ENCODE measurements at regions not wholly inside any gene's neighbourhood (a gene's known extent, or its start where the extent isn't known, plus 50 kb on each side); places are given as distances from the start of the nearest gene placed in this dataset.

- no CpG with 5 or more reads among the region's 2 CpGs for WGBS
- Histone ChIP-seq H4K8ac (ENCODE audit: low read length) (no peak overlapping the region), H2AK5ac (ENCODE audit: low read length, severe bottlenecking) (no peak overlapping the region), H3K14ac (ENCODE audit: low read length in 2 of 2) (no peak overlapping the region), H3K4me2 (ENCODE audit: low read length, poor library complexity, severe bottlenecking) (no peak overlapping the region), H3K9me3 (ENCODE audit: control insufficient read depth, low read length) (no peaks in the 10 kb centered on the region), H3K4ac (ENCODE audit: low read depth in 1 of 2, low read length in 2 of 2) (no peak overlapping the region), H3K4me3 (ENCODE audit: insufficient read depth in 1 of 2, low read depth in 1 of 2, low read length in 2 of 2) (no peak overlapping the region), H2AFZ (ENCODE audit: low read depth, low read length) (no peak overlapping the region), H3K27me3 (ENCODE audit: control insufficient read depth in 1 of 2, insufficient read depth in 1 of 2, low read length in 2 of 2) (no peaks in the 10 kb centered on the region), H2BK15ac (ENCODE audit: low read depth, poor library complexity, severe bottlenecking) (no peak overlapping the region), H3K79me1 (replicated peaks; ENCODE audit: low read length, poor library complexity, severe bottlenecking) (no peaks in the 10 kb centered on the region), H2BK12ac (ENCODE audit: low read length in 2 of 2) (no peak overlapping the region), H2BK120ac (ENCODE audit: low read depth, low read length) (no peak overlapping the region), H2BK5ac (ENCODE audit: low read depth, low read length, poor library complexity, severe bottlenecking) (no peak overlapping the region), H4K91ac (ENCODE audit: low read length) (no peak overlapping the region), H3K18ac (ENCODE audit: low read depth in 1 of 2, low read length in 2 of 2) (no peak overlapping the region), H3K23ac (ENCODE audit: low read length in 2 of 2) (no peak overlapping the region), H3K27ac (ENCODE audit: low read length, poor library complexity, severe bottlenecking) (no peak overlapping the region), H3K36me3 (ENCODE audit: control insufficient read depth in 1 of 2, insufficient read depth in 2 of 2, low read depth in 1 of 2, low read length in 2 of 2) (no peaks in the 10 kb centered on the region), H3K4me1 (ENCODE audit: control insufficient read depth, insufficient read depth, low read depth, low read length) (no peaks in the 10 kb centered on the region), H3K9ac (ENCODE audit: low read length) (no peak overlapping the region)
- no peak for DNase-seq
Observed at GRCh38 chr3:145176907-145177306, 984.1 kb downstream of the PLOD2 start.

- H3K4me3 ChIP-seq (ENCODE audit: insufficient read depth in 1 of 2, low read depth in 1 of 2, low read length in 2 of 2) = no peak overlapping the region
- H3K79me1 ChIP-seq (replicated peaks; ENCODE audit: low read length, poor library complexity, severe bottlenecking) = no peaks in the 10 kb centered on the region
- no peak overlapping the region for H2BK120ac ChIP-seq (ENCODE audit: low read depth, low read length)
- no peak overlapping the region for H4K91ac ChIP-seq (ENCODE audit: low read length)
- H2AFZ ChIP-seq (ENCODE audit: low read depth, low read length) = no peak overlapping the region
- no peak overlapping the region for H2BK15ac ChIP-seq (ENCODE audit: low read depth, poor library complexity, severe bottlenecking)
- H3K18ac ChIP-seq (ENCODE audit: low read depth in 1 of 2, low read length in 2 of 2) = no peak overlapping the region
- no peak overlapping the region for H3K4me2 ChIP-seq (ENCODE audit: low read length, poor library complexity, severe bottlenecking)
- no peak overlapping the region for H4K8ac ChIP-seq (ENCODE audit: low read length)
- H3K23ac ChIP-seq (ENCODE audit: low read length in 2 of 2) = no peak overlapping the region
- H3K36me3 ChIP-seq (ENCODE audit: control insufficient read depth in 1 of 2, insufficient read depth in 2 of 2, low read depth in 1 of 2, low read length in 2 of 2) = no peaks in the 10 kb centered on the region
- H3K27ac ChIP-seq (ENCODE audit: low read length, poor library complexity, severe bottlenecking) = no peak overlapping the region
- no peak overlapping the region for H3K4ac ChIP-seq (ENCODE audit: low read depth in 1 of 2, low read length in 2 of 2)
- no peak overlapping the region for H2AK5ac ChIP-seq (ENCODE audit: low read length, severe bottlenecking)
- no peaks in the 10 kb centered on the region for H3K27me3 ChIP-seq (ENCODE audit: control insufficient read depth in 1 of 2, insufficient read depth in 1 of 2, low read length in 2 of 2)
- no peak overlapping the region for H2BK12ac ChIP-seq (ENCODE audit: low read length in 2 of 2)
- H3K14ac ChIP-seq (ENCODE audit: low read length in 2 of 2) = no peak overlapping the region
- no peak overlapping the region for H3K9ac ChIP-seq (ENCODE audit: low read length)
- no peaks in the 10 kb centered on the region for H3K9me3 ChIP-seq (ENCODE audit: control insufficient read depth, low read length)
- H3K4me1 ChIP-seq (ENCODE audit: control insufficient read depth, insufficient read depth, low read depth, low read length) = no peaks in the 10 kb centered on the region
- no CpG with 5 or more reads among the region's 2 CpGs for WGBS
- DNase-seq = no peak
- H2BK5ac ChIP-seq (ENCODE audit: low read depth, low read length, poor library complexity, severe bottlenecking) = no peak overlapping the region
Observed at GRCh38 chr3:145177828-145178227, 983.2 kb downstream of the PLOD2 start.

GRCh38 chr3:145182196-145182911, 978.6 kb downstream of the PLOD2 start:
- peak overlapping the region; percentile 84 for H3K9ac ChIP-seq (ENCODE audit: low read length)
- DNase-seq = no peak
- no peak overlapping the region for H2AK5ac ChIP-seq (ENCODE audit: low read length, severe bottlenecking)
- no peaks in the 10 kb centered on the region for H3K9me3 ChIP-seq (ENCODE audit: control insufficient read depth, low read length)
- no peak overlapping the region for H3K27ac ChIP-seq (ENCODE audit: low read length, poor library complexity, severe bottlenecking)
- H2AFZ ChIP-seq (ENCODE audit: low read depth, low read length) = no peak overlapping the region
- H3K18ac ChIP-seq (ENCODE audit: low read depth in 1 of 2, low read length in 2 of 2) = no peak overlapping the region
- no peaks in the 10 kb centered on the region for H3K79me1 ChIP-seq (replicated peaks; ENCODE audit: low read length, poor library complexity, severe bottlenecking)
- H3K27me3 ChIP-seq (ENCODE audit: control insufficient read depth in 1 of 2, insufficient read depth in 1 of 2, low read length in 2 of 2) = no peaks in the 10 kb centered on the region
- H3K4me2 ChIP-seq (ENCODE audit: low read length, poor library complexity, severe bottlenecking) = no peak overlapping the region
- H4K91ac ChIP-seq (ENCODE audit: low read length) = no peak overlapping the region
- H3K4ac ChIP-seq (ENCODE audit: low read depth in 1 of 2, low read length in 2 of 2) = no peak overlapping the region
- H2BK5ac ChIP-seq (ENCODE audit: low read depth, low read length, poor library complexity, severe bottlenecking) = no peak overlapping the region
- WGBS = 100% methylated on average over 2 of the region's 4 CpGs
- no peak overlapping the region for H2BK120ac ChIP-seq (ENCODE audit: low read depth, low read length)
- no peak overlapping the region for H2BK15ac ChIP-seq (ENCODE audit: low read depth, poor library complexity, severe bottlenecking)
- peak overlapping the region in 1 of 2 experiments; percentile 74 for H3K4me3 ChIP-seq (ENCODE audit: insufficient read depth in 1 of 2, low read depth in 1 of 2, low read length in 2 of 2)
- no peak overlapping the region for H4K8ac ChIP-seq (ENCODE audit: low read length)
- H2BK12ac ChIP-seq (ENCODE audit: low read length in 2 of 2) = no peak overlapping the region
- H3K4me1 ChIP-seq (ENCODE audit: control insufficient read depth, insufficient read depth, low read depth, low read length) = no peaks in the 10 kb centered on the region
- no peak overlapping the region for H3K14ac ChIP-seq (ENCODE audit: low read length in 2 of 2)
- no peak overlapping the region for H3K23ac ChIP-seq (ENCODE audit: low read length in 2 of 2)
- H3K36me3 ChIP-seq (ENCODE audit: control insufficient read depth in 1 of 2, insufficient read depth in 2 of 2, low read depth in 1 of 2, low read length in 2 of 2) = no peaks in the 10 kb centered on the region

DNA sequence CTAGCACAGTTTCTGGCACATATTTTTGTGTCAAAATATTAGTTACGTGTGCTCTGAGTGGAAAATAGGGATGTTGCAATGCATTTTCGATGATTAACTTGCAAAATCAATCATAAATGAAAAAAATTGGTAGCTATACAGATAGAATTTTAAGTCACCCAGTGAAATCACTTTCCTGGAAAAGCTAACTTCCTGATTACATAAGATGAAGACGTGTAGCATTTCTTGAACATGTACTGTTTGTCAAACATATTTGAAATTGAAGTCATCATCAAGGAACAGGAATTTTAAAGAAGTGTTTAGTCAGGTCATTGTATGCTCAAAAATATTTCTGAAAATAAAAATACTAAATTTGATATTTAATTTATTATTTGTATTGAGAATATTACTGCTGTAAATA, 977.7 kb downstream of the PLOD2 start:
- Histone ChIP-seq H3K18ac (ENCODE audit: low read depth in 1 of 2, low read length in 2 of 2) (no peak overlapping the region), H3K14ac (ENCODE audit: low read length in 2 of 2) (no peak overlapping the region), H2AFZ (ENCODE audit: low read depth, low read length) (no peak overlapping the region), H3K36me3 (ENCODE audit: control insufficient read depth in 1 of 2, insufficient read depth in 2 of 2, low read depth in 1 of 2, low read length in 2 of 2) (no peaks in the 10 kb centered on the region), H3K4ac (ENCODE audit: low read depth in 1 of 2, low read length in 2 of 2) (no peak overlapping the region), H3K4me1 (ENCODE audit: control insufficient read depth, insufficient read depth, low read depth, low read length) (no peaks in the 10 kb centered on the region), H2AK5ac (ENCODE audit: low read length, severe bottlenecking) (no peak overlapping the region), H4K8ac (ENCODE audit: low read length) (no peak overlapping the region), H3K23ac (ENCODE audit: low read length in 2 of 2) (no peak overlapping the region), H3K27me3 (ENCODE audit: control insufficient read depth in 1 of 2, insufficient read depth in 1 of 2, low read length in 2 of 2) (no peaks in the 10 kb centered on the region), H2BK12ac (ENCODE audit: low read length in 2 of 2) (no peak overlapping the region), H2BK5ac (ENCODE audit: low read depth, low read length, poor library complexity, severe bottlenecking) (no peak overlapping the region), H3K9ac (ENCODE audit: low read length) (peak overlapping the region; percentile 84), H2BK15ac (ENCODE audit: low read depth, poor library complexity, severe bottlenecking) (no peak overlapping the region), H4K91ac (ENCODE audit: low read length) (no peak overlapping the region), H2BK120ac (ENCODE audit: low read depth, low read length) (no peak overlapping the region), H3K27ac (ENCODE audit: low read length, poor library complexity, severe bottlenecking) (no peak overlapping the region), H3K4me3 (ENCODE audit: insufficient read depth in 1 of 2, low read depth in 1 of 2, low read length in 2 of 2) (no peak overlapping the region), H3K79me1 (replicated peaks; ENCODE audit: low read length, poor library complexity, severe bottlenecking) (no peaks in the 10 kb centered on the region), H3K4me2 (ENCODE audit: low read length, poor library complexity, severe bottlenecking) (no peak overlapping the region), H3K9me3 (ENCODE audit: control insufficient read depth, low read length) (no peaks in the 10 kb centered on the region)
- no peak for DNase-seq
- WGBS = 100% methylated on average over 1 of the region's 3 CpGs
